ENCODE measurements at regions not wholly inside any gene's neighbourhood (a gene's known extent, or its start where the extent isn't known, plus 50 kb on each side); places are given as distances from the start of the nearest gene placed in this dataset.

GRCh38 chr9:12271421-12271891, 421.7 kb upstream of the TYRP1 start:
- no peak for TF ChIP-seq CTCF (IDR thresholded peaks at IDR 0.05)
- no peak for TF ChIP-seq ZFX (IDR thresholded peaks at IDR 0.05; ENCODE audit: borderline replicate concordance)

All from 22Rv1 (cell line).